Spleen (tissue), 7 donors: ENCODE measurements at regions not wholly inside any gene's neighbourhood (a gene's known extent, or its start where the extent isn't known, plus 50 kb on each side); places are given as distances from the start of the nearest gene placed in this dataset.

Source experiments
- POLR2A ChIP-seq, 3 donors: fragments of 450-650 bp; IDR thresholded peaks; one replicate each; pipeline ENCODE4 v1.5.1; 2017; ENCODE audit warnings: antibody characterized with exemption in 3 of 3, mild to moderate bottlenecking in 1 of 3
- POLR2AphosphoS5 ChIP-seq, 3 donors: sonication (generic); formaldehyde crosslinking; IDR thresholded peaks; one replicate each; pipeline ENCODE4 v1.5.1; 2017; ENCODE audit warnings: antibody characterized with exemption in 3 of 3
- TF ChIP-seq, protein P1 (sequence below), 11 experiments: fragments of 200-600 bp in 7 of 11; fragments of 450-650 bp in 4 of 11; sonication (generic) in 4 of 11; IDR thresholded peaks in 8 of 11; conservative IDR thresholded peaks in 3 of 11; 1 replicate in 7 of 11; 2 replicates in 4 of 11; pipeline versions ENCODE4 v1.4.0 to v1.8.0; 2016 to 2021; ENCODE audit warnings: antibody characterized with exemption in 11 of 11, inconsistent platforms in 4 of 11, mild to moderate bottlenecking in 1 of 11
- donor health status: DM: no; HTN: no; CAD: no; lungs with moderate emphysema.
- donor health status: DM: no; HTN: no; CAD: no.
- donor health status: DM: no; HTN: no; CAD: no.

DNA sequence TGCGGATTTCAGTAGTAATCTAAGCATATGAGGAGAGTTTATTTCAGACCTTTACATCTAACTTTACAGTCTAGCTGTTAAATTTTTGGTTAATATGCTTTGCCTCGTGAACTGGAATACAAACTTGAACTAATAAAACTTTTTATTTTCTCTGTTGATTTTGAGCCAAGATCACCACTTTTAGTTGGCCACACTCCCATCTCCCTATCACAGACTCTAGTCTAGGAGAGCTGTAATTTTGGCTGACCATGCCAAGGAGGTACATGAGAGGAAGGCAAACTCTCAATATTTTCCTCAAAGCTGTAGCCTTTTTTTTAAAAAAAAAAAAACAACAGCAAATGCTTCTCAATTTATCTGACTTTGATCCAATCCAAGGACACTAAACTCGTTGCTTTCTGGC lies 597.5 kb upstream of the PCDH7 start:
- TF ChIP-seq, protein P1, sequence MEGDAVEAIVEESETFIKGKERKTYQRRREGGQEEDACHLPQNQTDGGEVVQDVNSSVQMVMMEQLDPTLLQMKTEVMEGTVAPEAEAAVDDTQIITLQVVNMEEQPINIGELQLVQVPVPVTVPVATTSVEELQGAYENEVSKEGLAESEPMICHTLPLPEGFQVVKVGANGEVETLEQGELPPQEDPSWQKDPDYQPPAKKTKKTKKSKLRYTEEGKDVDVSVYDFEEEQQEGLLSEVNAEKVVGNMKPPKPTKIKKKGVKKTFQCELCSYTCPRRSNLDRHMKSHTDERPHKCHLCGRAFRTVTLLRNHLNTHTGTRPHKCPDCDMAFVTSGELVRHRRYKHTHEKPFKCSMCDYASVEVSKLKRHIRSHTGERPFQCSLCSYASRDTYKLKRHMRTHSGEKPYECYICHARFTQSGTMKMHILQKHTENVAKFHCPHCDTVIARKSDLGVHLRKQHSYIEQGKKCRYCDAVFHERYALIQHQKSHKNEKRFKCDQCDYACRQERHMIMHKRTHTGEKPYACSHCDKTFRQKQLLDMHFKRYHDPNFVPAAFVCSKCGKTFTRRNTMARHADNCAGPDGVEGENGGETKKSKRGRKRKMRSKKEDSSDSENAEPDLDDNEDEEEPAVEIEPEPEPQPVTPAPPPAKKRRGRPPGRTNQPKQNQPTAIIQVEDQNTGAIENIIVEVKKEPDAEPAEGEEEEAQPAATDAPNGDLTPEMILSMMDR (IDR thresholded peaks at IDR 0.05 in 8 of 11, conservative IDR thresholded peaks at IDR 0.05 in 3 of 11), result no peak
- no peak for TF ChIP-seq POLR2A (IDR thresholded peaks at IDR 0.05)
- no peak for TF ChIP-seq POLR2AphosphoS5 (IDR thresholded peaks at IDR 0.05)
